ENCODE measurements at regions not wholly inside any gene's neighbourhood (a gene's known extent, or its start where the extent isn't known, plus 50 kb on each side); places are given as distances from the start of the nearest gene placed in this dataset.

DNA sequence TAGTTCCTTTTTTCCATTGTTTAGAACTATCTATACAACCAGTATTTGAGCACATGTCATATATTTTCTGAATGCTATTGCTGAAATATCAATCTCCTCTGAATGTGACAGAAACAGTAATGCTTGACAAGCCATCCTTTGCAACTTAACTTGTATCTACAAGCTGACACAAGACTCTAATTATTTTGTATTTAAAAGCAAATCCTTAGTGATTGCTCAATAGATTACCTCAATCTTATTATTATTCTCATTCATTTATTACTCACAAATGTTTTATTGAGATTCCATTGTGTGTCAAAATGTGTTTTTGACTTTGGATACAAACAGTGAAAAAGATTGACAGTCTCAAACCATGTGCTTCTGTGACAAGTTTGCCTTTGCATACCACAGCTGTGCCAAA, 787.8 kb upstream of the PRR20A start:
- no peak overlapping the region for H3K4me3 ChIP-seq (ENCODE audit: insufficient read depth, low read depth, low read length)
- H3K9ac ChIP-seq (ENCODE audit: low read length) = no peak overlapping the region
- H3K27me3 ChIP-seq (ENCODE audit: insufficient read depth, low read length) = no peaks in the 10 kb centered on the region
- no peak overlapping the region for H3K4me3 Mint-ChIP-seq (ENCODE audit: unreplicated experiment)
- H2AFZ ChIP-seq (ENCODE audit: low read depth, low read length) = no peak overlapping the region
- no peaks in the 10 kb centered on the region for H3K4me1 ChIP-seq (ENCODE audit: insufficient read depth, low read length)
- no peak for DNase-seq (ENCODE audit: low read depth)
- no peak overlapping the region for H3K4me2 ChIP-seq (ENCODE audit: low read length)
- no peaks in the 10 kb centered on the region for H3K36me3 ChIP-seq (ENCODE audit: insufficient read depth, low read length)
- H3K27ac Mint-ChIP-seq (ENCODE audit: unreplicated experiment) = no peak overlapping the region
- no peaks in the 10 kb centered on the region for H3K79me2 ChIP-seq (ENCODE audit: insufficient read depth, low read length)
- no peaks in the 10 kb centered on the region for H4K20me1 ChIP-seq (ENCODE audit: insufficient read depth, low read length)
- H3K9me3 Mint-ChIP-seq (ENCODE audit: unreplicated experiment) = no peaks in the 10 kb centered on the region
- FAIRE-seq = no peak
- peaks cover 10% of the 10 kb centered on the region for H3K4me1 Mint-ChIP-seq (ENCODE audit: low read depth, unreplicated experiment)
- H3K36me3 Mint-ChIP-seq (ENCODE audit: low read depth, unreplicated experiment) = no peaks in the 10 kb centered on the region
- no peaks in the 10 kb centered on the region for H3K27me3 Mint-ChIP-seq (ENCODE audit: low read depth, unreplicated experiment)
- no peak overlapping the region for H3K27ac ChIP-seq (ENCODE audit: low read depth, low read length)
- H3K9me3 ChIP-seq (ENCODE audit: insufficient read depth, low read depth, low read length) = peaks cover 3% of the 10 kb centered on the region
- TF ChIP-seq, protein P1, sequence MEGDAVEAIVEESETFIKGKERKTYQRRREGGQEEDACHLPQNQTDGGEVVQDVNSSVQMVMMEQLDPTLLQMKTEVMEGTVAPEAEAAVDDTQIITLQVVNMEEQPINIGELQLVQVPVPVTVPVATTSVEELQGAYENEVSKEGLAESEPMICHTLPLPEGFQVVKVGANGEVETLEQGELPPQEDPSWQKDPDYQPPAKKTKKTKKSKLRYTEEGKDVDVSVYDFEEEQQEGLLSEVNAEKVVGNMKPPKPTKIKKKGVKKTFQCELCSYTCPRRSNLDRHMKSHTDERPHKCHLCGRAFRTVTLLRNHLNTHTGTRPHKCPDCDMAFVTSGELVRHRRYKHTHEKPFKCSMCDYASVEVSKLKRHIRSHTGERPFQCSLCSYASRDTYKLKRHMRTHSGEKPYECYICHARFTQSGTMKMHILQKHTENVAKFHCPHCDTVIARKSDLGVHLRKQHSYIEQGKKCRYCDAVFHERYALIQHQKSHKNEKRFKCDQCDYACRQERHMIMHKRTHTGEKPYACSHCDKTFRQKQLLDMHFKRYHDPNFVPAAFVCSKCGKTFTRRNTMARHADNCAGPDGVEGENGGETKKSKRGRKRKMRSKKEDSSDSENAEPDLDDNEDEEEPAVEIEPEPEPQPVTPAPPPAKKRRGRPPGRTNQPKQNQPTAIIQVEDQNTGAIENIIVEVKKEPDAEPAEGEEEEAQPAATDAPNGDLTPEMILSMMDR (IDR thresholded peaks at IDR 0.05; ENCODE audit: insufficient read depth, low read depth, low read length) = no peak
- TF ChIP-seq EZH2 (IDR thresholded peaks at IDR 0.05; ENCODE audit: insufficient read depth, low read length) = no peak

DNA sequence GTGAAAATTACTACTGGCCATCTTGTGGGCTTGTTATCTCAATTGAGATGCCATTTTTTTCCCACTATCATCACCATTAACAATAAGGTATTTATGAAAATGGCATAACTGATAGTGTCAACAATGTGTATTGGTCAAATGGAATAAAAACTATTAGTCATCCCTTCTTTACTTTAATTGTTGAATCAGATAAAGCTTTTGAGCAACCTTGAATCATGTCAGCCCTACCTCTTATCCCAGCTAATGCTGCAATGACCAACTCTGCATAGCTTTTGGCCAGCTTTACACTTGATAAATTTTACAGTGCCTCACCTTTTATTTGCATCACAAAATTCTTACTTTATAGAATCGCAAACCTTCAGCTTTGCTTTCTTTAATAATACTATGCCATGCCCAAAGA, 784.0 kb upstream of the PRR20A start:
- Histone ChIP-seq H3K27ac (ENCODE audit: low read depth, low read length) (no peak overlapping the region), H3K9ac (ENCODE audit: low read length) (no peak overlapping the region), H2AFZ (ENCODE audit: low read depth, low read length) (no peak overlapping the region), H3K79me2 (ENCODE audit: insufficient read depth, low read length) (no peaks in the 10 kb centered on the region), H3K9me3 (ENCODE audit: insufficient read depth, low read depth, low read length) (peaks cover 10% of the 10 kb centered on the region), H3K4me3 (ENCODE audit: insufficient read depth, low read depth, low read length) (no peak overlapping the region), H3K36me3 (ENCODE audit: insufficient read depth, low read length) (no peaks in the 10 kb centered on the region), H3K4me2 (ENCODE audit: low read length) (no peak overlapping the region), H3K4me1 (ENCODE audit: insufficient read depth, low read length) (no peaks in the 10 kb centered on the region), H4K20me1 (ENCODE audit: insufficient read depth, low read length) (no peaks in the 10 kb centered on the region), H3K27me3 (ENCODE audit: insufficient read depth, low read length) (no peaks in the 10 kb centered on the region)
- H3K4me1 Mint-ChIP-seq (ENCODE audit: low read depth, unreplicated experiment) = peaks cover 6% of the 10 kb centered on the region
- peaks cover 2% of the 10 kb centered on the region for H3K9me3 Mint-ChIP-seq (ENCODE audit: unreplicated experiment)
- no peak overlapping the region for H3K27ac Mint-ChIP-seq (ENCODE audit: unreplicated experiment)
- no peaks in the 10 kb centered on the region for H3K27me3 Mint-ChIP-seq (ENCODE audit: low read depth, unreplicated experiment)
- DNase-seq (ENCODE audit: low read depth) = no peak
- H3K36me3 Mint-ChIP-seq (ENCODE audit: low read depth, unreplicated experiment) = no peaks in the 10 kb centered on the region
- TF ChIP-seq, protein P1 (IDR thresholded peaks at IDR 0.05; ENCODE audit: insufficient read depth, low read depth, low read length) = no peak
- TF ChIP-seq EZH2 (IDR thresholded peaks at IDR 0.05; ENCODE audit: insufficient read depth, low read length) = no peak
- no peak for FAIRE-seq
- H3K4me3 Mint-ChIP-seq (ENCODE audit: unreplicated experiment) = no peak overlapping the region

DNA sequence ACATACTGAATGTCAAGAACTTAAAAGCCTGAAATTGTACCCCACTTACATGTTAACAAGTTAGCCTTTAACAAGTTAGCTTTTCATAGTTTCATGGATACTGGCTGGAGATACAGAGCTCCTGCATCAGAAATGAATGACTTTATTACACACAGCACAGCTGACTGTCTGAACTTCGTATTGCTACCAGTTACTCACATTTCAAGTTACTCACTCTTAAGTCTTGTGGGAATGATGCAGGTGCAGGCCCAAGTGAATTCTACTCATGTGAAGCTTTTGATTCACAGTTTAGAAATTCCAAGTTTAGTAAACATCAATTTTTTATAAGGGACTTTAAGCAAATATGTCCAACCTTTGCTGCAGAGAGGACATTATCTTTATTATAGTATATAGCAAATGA, 762.2 kb upstream of the PRR20A start:
- Mint-ChIP-seq H3K4me1 (ENCODE audit: low read depth, unreplicated experiment) (no peaks in the 10 kb centered on the region), H3K9me3 (ENCODE audit: unreplicated experiment) (peaks cover 4% of the 10 kb centered on the region), H3K4me3 (ENCODE audit: unreplicated experiment) (no peak overlapping the region), H3K36me3 (ENCODE audit: low read depth, unreplicated experiment) (peaks cover 5% of the 10 kb centered on the region), H3K27ac (ENCODE audit: unreplicated experiment) (no peak overlapping the region), H3K27me3 (ENCODE audit: low read depth, unreplicated experiment) (no peaks in the 10 kb centered on the region)
- no peak overlapping the region for H3K4me2 ChIP-seq (ENCODE audit: low read length)
- no peak overlapping the region for H2AFZ ChIP-seq (ENCODE audit: low read depth, low read length)
- FAIRE-seq (no peak), DNase-seq (ENCODE audit: low read depth) (no peak)
- H3K79me2 ChIP-seq (ENCODE audit: insufficient read depth, low read length) = no peaks in the 10 kb centered on the region
- no peak for TF ChIP-seq EZH2 (IDR thresholded peaks at IDR 0.05; ENCODE audit: insufficient read depth, low read length)
- TF ChIP-seq, protein P1 (IDR thresholded peaks at IDR 0.05; ENCODE audit: insufficient read depth, low read depth, low read length) = no peak
- no peaks in the 10 kb centered on the region for H3K9me3 ChIP-seq (ENCODE audit: insufficient read depth, low read depth, low read length)
- H3K9ac ChIP-seq (ENCODE audit: low read length) = no peak overlapping the region
- H3K4me3 ChIP-seq (ENCODE audit: insufficient read depth, low read depth, low read length) = no peak overlapping the region
- H3K27me3 ChIP-seq (ENCODE audit: insufficient read depth, low read length) = no peaks in the 10 kb centered on the region
- no peak overlapping the region for H3K27ac ChIP-seq (ENCODE audit: low read depth, low read length)
- no peaks in the 10 kb centered on the region for H3K4me1 ChIP-seq (ENCODE audit: insufficient read depth, low read length)
- no peaks in the 10 kb centered on the region for H3K36me3 ChIP-seq (ENCODE audit: insufficient read depth, low read length)
- H4K20me1 ChIP-seq (ENCODE audit: insufficient read depth, low read length) = no peaks in the 10 kb centered on the region

Measured in astrocyte (in vitro differentiated cells and primary cell).